DMS53 treated with DMSO at 0.1 percent for 48 hours (cell line): ENCODE measurements at regions not wholly inside any gene's neighbourhood (a gene's known extent, or its start where the extent isn't known, plus 50 kb on each side); places are given as distances from the start of the nearest gene placed in this dataset.
A peak's percentile ranks its signal among the peaks of the same experiment; 100 is the strongest.

Source experiments
- DNase-seq: peaks from one replicate; lab custom pipeline; 2025; ENCODE audit not compliant: unreplicated experiment; lab: John Stamatoyannopoulos, UW

DNA sequence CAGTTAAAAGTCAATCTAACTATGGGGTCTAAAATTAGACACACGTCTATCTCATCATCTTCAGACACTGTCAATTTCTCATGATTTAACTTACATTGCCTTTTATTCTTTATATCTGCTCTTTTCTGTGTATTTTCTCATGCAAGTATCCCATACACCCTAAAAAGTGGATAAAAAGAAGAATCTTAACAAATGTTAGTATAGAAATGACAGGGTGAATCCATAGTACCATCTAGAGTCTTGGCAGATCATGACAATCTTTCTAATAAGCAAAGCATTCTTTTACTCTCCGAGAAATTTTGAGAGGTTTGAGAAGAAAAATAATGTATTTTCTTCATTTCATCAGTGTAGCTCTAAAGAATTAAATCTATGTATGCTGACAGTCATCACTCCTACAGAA is 382.7 kb downstream of the C6orf118 start:
- no peak for DNase-seq

DNA sequence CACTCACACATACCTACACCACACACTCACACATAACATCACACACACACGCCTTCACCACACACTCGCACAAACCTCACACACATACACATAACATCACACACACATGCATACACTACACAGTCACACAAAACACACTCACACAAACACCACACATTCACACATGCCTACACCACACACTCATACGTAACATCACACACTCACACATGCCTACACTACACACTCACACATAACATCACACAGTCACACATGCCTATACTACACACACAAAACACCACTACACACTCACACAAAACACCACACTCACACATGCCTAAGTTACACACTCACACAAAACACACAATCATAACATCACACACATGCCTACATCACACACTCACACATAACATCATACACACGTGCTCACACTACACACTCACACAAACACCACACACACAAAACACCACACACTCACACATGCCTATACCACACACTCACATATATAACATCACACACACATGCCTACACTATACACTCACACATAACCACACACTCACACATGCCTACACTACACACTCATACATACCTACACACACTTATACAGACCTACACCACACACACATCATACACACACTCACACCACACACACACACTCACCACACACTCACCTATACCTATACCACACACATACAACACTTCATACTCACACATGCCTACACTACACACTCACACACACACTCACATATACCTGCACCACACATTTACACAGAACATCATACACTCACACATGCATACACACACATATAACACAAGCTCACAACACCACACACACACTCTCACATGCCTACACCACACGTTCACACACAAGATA is 383.5 kb downstream of the C6orf118 start:
- DNase-seq, result no peak

DNA sequence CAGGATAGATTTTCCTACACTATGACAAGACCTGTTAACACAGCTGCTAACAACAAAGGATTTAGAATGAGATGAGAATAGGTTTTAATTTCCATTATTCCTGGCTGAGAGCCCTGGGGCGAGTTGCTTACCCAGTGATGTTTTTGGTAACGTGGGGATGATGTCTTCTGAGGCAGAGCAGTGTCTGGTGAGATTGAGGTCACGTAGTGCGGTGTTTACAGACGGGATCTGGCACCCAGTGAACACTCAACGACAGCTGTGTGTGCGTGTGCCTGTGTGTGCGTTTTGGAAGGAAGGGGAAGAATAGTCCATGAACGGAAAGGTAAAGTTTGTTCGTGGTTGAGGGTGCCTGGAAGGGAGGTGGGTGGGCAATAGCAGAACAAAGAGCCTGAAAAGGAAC is 384.7 kb downstream of the C6orf118 start:
- DNase-seq, result no peak

DNA sequence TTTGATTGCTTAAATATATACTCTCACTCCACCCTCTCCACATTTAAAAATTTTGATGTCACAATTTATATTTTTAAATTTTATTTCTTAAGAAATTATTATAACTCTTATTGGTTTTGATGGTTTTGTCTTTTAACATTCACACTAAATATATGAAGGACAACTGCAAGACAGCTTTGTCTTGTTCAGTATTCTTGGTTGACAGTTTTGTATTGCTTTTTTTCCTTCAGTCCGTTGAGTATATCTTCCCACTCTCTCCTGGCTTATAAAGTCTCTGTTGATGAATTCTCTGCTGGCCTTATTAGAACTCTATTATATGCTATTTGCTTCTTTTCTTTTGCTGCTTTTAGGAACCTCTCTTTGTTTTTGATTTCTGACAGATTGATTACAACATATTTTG is 392.2 kb downstream of the C6orf118 start:
- DNase-seq, result no peak

DNA sequence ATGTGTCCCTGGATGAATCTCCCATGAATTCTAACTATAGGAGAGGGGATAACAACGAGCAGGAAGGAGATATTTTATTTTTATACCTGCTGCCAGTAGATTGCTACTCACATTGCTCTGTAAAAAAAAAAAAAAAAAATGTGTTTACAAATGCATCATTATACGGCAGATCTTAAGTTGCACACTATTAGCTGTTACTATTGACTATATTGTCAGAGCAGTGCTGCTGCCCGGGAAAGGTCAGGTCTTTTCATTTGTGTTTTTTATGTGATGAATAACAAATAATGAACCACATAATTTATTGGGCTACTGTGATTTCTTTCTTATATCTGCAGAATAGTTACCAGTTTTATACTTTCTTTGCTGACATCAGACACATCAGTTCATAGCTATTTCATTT is 393.3 kb downstream of the C6orf118 start:
- no peak for DNase-seq

DNA sequence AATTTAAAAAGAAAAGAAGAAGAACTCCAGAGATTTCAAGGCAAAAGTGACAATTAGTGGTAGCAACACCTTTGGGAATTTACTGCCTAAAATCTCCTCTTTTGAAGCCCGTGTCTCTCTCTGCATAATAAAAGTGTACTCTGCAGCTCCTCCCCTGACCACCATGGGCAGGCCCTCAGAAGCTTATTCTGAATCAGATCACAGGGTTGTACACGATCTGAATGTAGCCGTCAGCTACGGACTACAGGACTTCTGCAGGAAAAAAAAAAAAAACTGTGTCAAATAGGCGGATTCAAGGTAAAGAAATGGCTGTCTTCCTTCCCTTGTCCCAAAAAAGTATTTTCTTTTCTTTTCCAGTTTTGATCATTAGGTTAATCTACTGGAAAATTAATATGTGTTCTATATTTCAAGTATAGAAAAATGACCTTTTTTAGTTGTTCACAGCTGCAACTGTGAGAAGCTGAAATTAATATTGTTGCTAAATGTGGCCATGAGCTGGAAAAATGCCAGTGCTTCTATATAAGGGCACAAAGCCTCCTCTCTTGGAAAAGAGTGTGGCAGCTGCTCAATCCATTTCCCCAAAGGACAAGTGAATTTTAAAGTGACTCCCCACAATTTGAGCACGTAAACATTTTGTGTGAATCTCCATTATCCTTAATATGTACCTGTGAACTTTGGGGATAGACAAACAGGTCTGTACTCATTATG is 397.4 kb downstream of the C6orf118 start:
- no peak for DNase-seq

DNA sequence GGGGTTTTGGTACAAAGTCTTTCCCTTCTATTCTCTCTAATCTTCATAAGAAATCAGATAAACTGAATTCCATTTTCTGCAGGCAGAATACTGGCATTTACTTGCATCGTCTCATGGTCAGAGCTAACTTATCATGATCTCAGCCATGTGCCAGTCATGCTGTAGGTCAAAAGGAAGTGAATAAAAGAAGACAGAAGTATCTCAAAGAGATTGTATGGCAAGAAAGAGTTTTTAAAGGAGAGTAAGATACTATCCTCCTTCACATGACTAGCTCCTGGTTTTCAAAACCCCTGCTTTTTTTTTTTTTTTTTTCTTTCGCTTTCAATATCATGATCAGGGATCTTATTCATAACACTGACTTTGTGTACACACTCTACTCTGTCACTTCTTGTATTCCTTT is 398.3 kb downstream of the C6orf118 start:
- DNase-seq, result no peak

DNA sequence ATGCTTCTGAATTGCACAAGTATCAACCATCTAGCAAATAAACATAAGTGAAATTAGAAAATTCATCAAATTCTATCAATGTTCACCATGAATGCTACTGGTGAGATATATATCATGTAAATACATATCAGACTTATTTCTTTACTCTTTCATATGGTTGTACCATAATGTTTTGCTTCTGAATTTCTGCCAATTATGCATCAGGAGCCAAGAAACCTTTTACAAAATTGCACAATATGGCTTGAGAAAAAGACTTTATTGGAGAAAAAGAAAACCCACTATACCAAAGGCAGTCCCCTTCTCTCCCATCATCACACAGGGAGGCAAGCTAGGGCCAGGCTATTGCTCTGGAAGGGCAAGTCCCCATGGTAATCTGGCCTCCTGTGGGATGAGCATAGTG is 402.6 kb downstream of the C6orf118 start:
- no peak for DNase-seq

DNA sequence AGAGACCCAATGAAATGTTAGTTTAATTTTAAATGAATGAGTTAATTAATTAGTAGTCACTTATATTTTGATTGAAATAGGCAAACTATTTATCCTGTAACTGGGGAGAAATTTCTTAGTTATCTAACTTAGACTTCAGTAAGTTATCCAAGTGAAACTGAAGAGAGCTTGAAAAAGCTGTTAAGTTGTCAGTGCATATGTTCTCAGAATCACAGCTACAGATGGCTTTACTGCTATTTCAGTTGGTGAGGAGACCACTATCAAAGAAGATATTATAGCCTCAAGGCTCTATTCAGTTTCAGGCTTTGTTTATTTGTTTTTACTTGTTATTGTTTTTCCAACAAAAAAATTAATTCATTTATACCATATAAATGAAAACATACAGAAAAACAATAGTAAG is 404.1 kb downstream of the C6orf118 start:
- no peak for DNase-seq

DNA sequence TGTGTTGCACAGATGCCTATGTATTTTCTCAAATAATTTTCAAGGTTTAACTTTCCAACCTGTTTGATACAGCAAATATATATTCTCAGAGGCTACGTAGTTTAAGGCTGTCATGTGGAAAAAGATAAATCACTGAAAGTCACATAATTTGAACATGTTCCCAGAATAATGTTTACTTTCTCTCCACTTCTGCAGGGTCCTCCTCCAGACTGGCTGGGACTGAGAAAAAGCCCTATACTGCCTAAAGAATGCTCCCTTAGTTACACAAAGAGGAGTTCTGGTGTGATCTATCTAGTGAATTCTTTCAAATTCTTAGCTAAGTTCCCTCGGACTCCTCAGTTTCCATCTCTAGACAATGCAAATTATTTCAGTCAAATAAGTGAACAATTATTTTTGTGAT is 411.0 kb downstream of the C6orf118 start:
- DNase-seq, result no peak

DNA sequence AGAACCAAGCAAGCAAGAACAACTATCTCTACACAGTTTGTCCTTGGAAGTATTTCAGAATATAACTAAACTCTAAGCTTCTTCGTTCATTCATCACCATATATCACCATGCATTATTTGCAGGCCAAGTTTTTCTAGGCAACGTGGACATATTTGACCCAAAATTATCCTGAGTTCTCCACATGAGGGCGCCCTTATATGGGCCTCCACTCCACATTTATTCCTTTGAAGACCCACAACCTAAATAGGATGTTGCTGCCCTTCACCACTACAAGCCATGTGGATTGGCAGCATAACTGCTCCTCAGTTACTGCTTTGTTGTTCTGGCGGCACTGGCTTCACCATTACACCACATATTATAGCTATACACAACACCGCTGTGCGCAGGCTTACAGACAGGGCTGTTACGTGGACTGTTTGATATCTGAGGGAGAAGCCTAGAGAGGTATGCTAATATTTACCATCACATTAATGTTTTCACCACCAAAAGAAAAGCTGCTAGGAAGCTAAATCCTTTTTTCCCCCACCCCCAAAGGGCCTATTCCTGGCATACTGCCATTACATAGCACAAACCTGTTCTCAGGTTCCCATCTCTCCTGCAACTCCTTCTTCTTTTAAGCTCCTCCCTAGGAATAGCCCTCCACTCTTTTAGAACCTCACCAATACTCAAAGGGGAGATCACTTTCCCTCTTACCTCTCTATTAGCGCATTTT is 411.7 kb downstream of the C6orf118 start:
- DNase-seq, result peak; percentile 78

DNA sequence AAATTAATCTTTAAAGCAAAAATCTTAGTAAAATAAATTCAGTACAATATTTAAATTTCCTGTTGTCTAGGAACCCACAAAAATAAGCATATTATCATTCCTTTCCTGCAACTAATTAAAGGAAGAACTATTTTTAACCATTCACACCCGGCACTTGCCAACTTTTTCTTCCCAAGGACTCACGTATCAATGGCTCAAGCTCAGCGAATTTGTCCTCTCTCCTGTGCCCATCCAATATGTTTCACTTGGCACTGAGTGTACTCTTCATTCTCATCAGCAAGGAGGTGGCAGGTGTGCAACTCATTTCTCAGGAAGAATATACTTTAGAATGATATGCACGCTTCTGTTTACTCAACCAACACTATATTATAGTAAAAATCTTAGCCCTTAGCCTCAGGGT is 419.4 kb downstream of the C6orf118 start:
- DNase-seq, result no peak

DNA sequence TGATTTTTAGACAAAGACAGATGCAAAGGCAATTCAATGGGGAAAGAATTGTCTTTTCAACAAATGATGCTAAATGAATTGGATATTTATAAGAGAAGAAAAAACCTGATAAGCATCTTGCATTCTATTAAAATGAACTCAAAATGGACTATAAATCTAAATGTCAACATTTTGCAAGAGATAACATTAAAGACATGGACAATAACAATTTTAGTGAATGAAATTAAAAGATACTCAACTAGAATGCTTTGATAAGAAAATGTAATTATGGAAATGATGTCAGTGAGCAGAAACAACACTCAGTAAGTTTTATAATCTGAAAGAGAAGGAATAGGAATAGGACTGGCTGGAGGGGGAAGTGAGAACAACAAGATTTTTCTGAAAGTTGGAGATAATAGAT is 421.7 kb downstream of the C6orf118 start:
- DNase-seq, result no peak

DNA sequence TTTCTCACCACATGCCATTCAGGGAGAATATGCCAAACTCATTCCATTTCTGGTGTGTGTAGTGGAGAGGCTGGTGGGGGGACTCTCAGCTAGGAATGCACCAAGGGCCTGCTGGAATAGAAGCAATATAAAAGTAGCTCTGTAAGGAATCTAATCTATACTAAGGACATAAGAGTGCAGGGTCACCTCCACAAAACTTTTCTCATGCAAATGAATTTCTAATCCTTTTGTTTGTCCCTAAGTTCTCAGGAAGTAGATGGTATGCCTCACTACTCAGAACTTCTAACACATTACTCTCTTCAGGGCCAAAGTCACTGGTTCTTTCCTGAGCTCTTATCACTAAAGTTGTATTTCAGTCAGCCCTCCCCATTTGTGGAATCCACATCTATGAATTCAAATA is 427.2 kb downstream of the C6orf118 start:
- DNase-seq, result no peak

DNA sequence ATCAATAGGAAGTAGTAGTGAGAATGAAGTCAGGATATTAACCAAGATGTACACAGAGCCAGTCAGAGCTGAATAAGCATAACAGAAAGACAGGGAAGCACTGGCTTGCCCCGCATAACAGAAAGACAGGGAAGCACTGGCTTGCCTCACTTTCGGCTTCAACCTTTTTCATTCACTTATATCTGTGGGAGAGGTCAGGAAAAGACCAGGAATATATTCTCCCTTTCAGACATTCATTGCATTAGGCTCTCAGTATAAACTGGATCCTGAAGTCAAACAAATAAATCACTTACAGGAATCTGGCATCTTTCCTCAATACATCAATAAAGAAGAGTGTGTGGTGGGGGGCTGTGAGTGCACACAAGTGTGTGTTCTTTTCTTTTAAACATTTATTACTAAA is 437.6 kb downstream of the C6orf118 start:
- DNase-seq, result no peak

DNA sequence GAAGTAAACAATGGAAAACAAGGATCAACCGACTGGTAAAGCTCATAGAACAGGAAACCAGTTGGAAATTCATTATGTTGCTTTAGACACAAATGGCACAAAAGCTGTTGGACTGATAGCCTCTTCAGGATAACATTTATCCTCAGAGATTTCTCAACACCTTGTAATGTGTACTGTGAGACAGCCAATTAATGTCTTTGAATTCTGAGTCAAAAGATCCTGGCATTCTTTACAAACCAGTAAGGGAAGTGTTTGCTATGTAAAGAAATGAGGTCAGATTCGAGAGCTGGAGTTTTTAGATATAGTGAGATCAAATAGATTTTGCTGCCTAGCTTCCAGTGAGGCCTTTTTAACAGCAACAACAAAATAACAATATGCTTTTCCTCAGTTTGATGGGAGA is 439.2 kb downstream of the C6orf118 start:
- peak; percentile 51 for DNase-seq

DNA sequence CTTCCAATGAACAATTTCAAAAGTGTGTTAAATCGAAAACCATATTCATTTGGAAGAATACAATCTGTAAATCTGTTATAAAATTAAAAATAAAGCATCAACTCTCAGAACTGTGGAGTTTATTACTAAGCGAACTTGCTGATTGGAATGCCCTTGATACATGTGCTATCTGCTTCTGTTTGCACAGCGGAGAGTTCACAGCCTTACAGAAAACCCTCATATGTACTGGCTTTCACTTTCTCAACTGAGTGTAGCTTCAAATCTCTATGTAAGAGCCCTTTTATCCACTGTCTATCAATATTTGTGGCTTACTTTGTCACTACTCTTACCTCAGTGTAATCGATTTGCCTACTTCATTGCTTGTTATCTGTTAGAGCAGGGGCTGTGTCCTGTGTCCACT is 447.4 kb downstream of the C6orf118 start:
- DNase-seq, result no peak

DNA sequence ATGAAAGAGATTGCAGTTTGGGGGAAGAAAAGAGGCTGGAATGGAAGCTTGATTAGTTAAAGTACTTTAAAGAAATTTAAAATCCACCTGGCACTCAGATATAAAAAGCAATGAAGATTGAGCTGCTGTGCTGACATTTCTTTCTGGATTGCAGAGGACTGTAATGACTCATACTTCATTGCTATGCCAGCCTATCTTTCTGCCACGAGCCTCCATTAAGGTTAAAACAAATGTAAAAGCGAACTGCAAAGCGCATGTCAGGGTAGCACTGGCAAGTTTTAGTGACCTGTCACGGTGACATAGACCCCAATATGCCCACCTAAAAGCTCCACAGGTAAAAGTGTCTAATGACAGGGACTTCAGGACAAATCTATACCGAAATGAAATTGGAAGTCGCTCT is 449.6 kb downstream of the C6orf118 start:
- DNase-seq, result no peak

DNA sequence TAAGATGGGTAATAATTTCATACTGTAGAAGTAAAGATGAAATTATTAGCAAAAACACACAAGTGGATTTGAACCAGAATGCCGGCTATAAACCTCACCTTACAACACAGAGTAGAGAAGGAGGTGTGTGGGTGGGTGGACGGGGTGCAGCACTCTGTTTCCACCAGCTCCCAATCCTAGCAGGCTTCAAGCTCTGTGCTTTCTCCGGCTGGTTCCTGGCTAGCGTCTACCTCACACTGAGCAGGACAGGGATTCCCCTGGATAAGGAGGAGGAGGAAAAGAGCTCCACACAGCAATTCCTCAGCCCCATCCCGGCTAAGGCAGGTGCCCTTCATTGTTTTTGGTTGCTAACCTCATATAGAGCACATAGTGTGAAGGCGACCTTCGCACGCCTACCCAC is 453.3 kb downstream of the C6orf118 start:
- DNase-seq, result no peak

DNA sequence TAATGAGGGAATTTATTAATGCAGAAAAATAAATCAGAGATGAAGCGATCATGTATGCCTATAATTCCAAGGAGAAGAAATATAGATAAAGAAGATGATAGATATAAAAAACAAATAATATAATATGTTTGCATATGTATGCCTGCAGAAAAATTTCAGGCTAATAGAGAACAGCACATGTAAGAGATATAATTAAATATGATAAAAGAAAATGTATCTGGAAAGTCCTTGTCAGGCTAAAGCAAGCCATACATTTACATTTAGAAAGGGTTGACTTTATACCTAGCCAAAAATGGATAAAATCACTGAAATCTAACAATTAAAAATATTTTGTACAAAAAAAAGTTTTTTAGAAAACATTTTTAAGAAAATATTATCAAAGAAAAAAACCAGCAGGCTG is 454.1 kb downstream of the C6orf118 start:
- DNase-seq, result no peak

DNA sequence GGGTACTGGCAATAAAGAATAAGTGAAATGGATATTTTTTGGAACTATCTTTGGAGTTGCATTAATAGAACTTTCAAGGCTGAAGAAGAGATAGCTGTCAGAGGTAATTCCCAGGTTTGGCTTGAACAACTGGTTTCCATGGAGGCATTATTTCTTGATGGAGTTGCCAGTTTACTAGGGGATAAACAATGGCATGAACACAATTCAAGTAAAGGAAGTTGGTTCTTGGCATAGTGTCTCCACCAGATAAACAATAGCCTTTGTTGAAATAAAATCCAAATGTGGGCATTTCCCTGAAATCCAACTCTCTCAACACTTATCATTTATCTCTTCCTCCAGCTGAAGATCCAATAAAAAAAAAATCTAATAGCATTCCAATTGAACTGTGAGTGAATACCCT is 454.9 kb downstream of the C6orf118 start:
- DNase-seq, result no peak

DNA sequence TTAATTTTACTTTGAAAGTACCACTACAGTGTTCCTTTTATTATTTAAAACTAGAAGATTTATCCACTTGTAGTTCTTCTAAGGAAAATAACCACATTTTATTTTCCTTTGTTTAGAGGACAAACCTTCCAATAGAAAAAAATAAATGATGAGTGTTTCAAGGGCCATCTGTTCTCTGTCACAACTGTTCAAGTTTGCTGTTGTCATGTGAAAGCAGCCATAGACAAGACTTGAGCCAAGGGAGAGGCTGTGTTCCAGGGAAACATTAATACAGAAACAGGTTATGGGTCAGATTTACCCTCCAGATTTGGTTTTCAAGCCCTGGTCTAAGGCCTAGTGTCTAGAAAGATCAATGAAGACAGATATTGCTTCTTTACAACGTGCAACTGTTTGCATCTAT is 463.6 kb downstream of the C6orf118 start:
- DNase-seq, result no peak
